Activated T-cell treated with anti-CD3 and anti-CD28 coated beads, Interleukin-2, amount 50 U/mL, for 24 hours (primary cell): ENCODE measurements at regions not wholly inside any gene's neighbourhood (a gene's known extent, or its start where the extent isn't known, plus 50 kb on each side); places are given as distances from the start of the nearest gene placed in this dataset.
"Not testable (repeated sequence)": the region's sequence is repeated elsewhere in the genome, so short reads cannot be mapped to it uniquely, and the experiment has no call there.

Experiments used
- DNase-seq: peaks from one replicate; pipeline ENCODE4 v3.0.0-alpha.2; 2020
- H3K27ac Mint-ChIP-seq: 2 replicates; pipeline ENCODE4 v1.8.0; 2020; ENCODE audit warnings: mild to moderate bottlenecking, mixed read lengths
- H3K27me3 Mint-ChIP-seq: 2 replicates; pipeline ENCODE4 v1.8.0; 2020; ENCODE audit warnings: mixed read lengths
- H3K36me3 Mint-ChIP-seq: 2 replicates; pipeline ENCODE4 v1.8.0; 2020; ENCODE audit warnings: low read depth, mixed read lengths
- H3K4me1 Mint-ChIP-seq: 2 replicates; pipeline ENCODE4 v1.8.0; 2020; ENCODE audit warnings: low read depth, mixed read lengths
- H3K4me3 Mint-ChIP-seq: 2 replicates; pipeline ENCODE4 v1.8.0; 2020; ENCODE audit warnings: mild to moderate bottlenecking, moderate library complexity, mixed read lengths
- H3K9me3 Mint-ChIP-seq: 2 replicates; pipeline ENCODE4 v1.8.0; 2020; ENCODE audit warnings: mixed read lengths

DNA sequence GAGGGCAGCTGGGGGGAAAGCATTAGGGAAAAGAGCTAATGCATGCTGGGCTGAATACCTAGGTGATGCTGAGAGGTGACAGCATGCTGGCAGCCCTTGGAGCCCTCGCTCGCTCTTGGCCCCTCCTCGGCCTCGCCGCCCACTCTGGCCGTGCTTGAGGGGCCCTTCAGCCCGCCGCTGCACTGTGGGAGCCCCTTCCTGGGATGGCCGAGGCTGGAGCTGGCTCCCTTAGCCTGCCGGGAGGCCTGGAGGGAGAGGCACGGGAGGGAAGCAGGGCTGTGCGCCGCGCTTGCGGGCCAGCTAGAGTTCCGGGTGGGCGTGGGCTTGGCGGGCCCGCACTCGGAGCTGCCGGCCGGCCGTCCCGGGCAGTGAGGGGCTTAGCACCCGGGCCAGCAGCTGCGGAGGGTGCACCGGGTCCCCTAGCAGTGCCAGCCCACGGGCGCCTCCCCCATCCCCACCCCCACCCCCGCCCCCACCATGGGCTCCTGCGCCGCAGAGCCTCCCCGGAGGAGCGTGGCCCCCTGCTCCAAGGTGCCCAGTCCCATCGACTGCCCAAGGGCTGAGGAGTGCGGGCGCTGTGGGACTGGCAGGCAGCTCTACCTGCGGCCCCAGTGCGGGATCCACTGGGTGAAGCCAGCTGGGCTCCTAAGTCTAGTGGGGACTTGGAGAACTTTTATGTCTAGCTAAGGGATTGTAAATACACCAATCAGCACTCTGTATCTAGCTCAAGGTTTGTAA lies 1664.7 kb downstream of the BRINP3 start:
- H3K9me3 Mint-ChIP-seq: peaks cover 28% of the 10 kb centered on the region
- H3K27ac Mint-ChIP-seq, H3K4me1 Mint-ChIP-seq, DNase-seq, H3K4me3 Mint-ChIP-seq, H3K27me3 Mint-ChIP-seq, H3K36me3 Mint-ChIP-seq: not testable (repeated sequence)

DNA sequence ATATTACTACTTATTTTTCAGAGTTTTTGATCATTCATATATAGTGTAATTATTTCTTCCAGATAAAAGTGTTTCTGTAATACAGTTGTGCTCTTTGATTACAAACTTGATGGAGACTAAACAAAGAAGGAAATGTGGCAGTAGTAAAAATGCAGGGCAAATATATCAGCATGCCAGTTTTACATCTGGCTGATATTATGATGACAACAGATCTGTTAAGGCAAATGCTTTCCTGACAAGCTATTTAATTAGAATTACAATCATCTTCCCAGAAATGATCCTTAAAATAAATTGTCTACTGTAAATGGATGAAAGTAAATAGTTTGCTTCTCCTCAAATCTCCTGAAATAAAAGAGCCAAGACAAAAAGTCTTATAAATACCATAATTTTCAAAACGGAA lies 1659.8 kb downstream of the BRINP3 start:
- no peaks in the 10 kb centered on the region for H3K4me1 Mint-ChIP-seq

DNA sequence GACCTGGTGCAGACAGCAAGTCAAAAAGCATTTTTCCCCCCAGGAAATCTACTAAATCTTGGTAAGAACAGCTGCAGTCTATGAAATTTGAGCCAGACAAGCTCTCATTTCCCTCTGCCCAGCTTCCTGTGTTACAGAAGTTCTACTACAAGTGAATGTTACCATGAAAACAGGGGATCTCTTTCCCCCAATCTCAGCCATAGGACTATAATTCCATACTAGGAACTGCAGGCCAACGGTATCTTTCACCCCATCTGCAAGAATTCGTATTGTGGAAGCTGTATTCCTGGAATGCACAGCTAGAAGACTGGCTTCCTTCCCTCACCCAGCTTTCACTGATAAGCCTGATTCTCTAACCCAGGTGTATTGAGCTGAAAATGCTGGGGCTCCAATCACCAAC lies 1655.4 kb downstream of the BRINP3 start:
- H3K4me1 Mint-ChIP-seq: no peaks in the 10 kb centered on the region

More for the DNA sequence above, 1659.8 kb downstream of the BRINP3 start:
- H3K4me3 Mint-ChIP-seq: no peak overlapping the region
- H3K27me3 Mint-ChIP-seq: no peaks in the 10 kb centered on the region
- no peak overlapping the region for H3K27ac Mint-ChIP-seq
- H3K9me3 Mint-ChIP-seq: peaks cover 14% of the 10 kb centered on the region
- DNase-seq: no peak
- no peaks in the 10 kb centered on the region for H3K36me3 Mint-ChIP-seq

DNA sequence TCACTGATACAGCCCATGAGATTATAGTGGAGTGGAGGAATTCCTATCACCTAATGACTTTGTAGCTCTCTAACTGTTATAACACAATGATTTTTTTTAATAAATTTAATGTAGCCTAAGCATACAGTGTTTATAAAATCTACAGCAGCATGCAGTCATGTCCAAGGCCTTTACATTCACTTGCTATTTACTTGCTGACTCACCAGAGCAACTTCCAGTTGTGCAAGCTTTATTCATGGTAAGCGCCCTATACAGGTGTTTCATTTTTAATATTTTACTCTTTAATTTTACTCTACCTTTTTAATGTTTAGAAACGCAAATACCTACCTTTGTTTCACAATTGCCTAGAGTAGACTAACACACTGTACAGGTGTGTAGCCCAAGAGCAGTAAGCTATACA lies 1652.2 kb downstream of the BRINP3 start:
- Mint-ChIP-seq H3K4me3 (no peak overlapping the region), H3K27ac (no peak overlapping the region), H3K4me1 (no peaks in the 10 kb centered on the region)

More for the DNA sequence above, 1655.4 kb downstream of the BRINP3 start:
- Mint-ChIP-seq H3K4me3 (no peak overlapping the region), H3K36me3 (no peaks in the 10 kb centered on the region), H3K27me3 (no peaks in the 10 kb centered on the region), H3K9me3 (peaks cover 6% of the 10 kb centered on the region), H3K27ac (no peak overlapping the region)
- DNase-seq: no peak

DNA sequence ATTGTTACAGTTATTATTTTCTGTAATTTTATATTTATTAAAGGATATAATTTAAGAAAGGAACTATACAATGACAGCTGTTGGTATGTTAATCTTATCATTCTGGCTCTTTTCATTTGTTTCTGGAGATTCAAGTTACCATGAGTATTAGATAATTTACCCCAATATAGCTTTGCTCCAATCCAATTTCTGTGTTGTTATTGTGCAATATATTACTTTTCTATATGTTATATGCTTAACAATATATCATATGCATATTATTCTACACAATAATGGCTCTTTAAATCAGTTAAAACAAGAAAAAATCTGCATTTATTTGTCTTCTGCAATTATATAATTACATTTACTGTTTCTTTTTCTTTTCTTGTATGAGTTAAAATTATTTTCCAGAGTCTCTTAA lies 1650.9 kb downstream of the BRINP3 start:
- DNase-seq: no peak
- peaks cover 11% of the 10 kb centered on the region for H3K9me3 Mint-ChIP-seq
- H3K4me1 Mint-ChIP-seq: no peaks in the 10 kb centered on the region
- no peaks in the 10 kb centered on the region for H3K36me3 Mint-ChIP-seq
- H3K4me3 Mint-ChIP-seq: no peak overlapping the region
- no peaks in the 10 kb centered on the region for H3K27me3 Mint-ChIP-seq
- H3K27ac Mint-ChIP-seq: no peak overlapping the region

More for the DNA sequence above, 1652.2 kb downstream of the BRINP3 start:
- peaks cover 11% of the 10 kb centered on the region for H3K9me3 Mint-ChIP-seq
- no peaks in the 10 kb centered on the region for H3K27me3 Mint-ChIP-seq
- no peaks in the 10 kb centered on the region for H3K36me3 Mint-ChIP-seq
- no peak for DNase-seq

DNA sequence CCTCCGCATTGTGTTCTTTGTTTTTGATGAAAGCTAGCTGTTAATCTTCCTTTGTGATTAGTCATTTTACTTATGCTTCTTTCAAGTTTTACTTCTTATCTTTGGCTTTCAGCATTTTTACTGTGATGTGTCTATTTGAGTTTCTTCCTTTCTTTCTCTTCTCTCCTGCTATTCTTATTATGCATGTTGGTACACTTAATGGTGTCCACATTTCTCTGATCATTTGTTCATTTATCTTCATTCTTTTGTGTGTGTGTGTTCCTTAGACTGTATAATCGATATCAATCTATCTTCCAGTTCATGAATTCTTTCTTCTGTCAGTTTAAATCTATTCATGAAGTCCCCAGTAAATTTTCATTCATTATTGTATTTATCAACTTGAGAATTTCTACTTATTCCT lies 1650.3 kb downstream of the BRINP3 start:
- Mint-ChIP-seq H3K27me3 (no peaks in the 10 kb centered on the region), H3K36me3 (no peaks in the 10 kb centered on the region), H3K4me3 (no peak overlapping the region), H3K9me3 (peaks cover 7% of the 10 kb centered on the region), H3K4me1 (no peaks in the 10 kb centered on the region), H3K27ac (no peak overlapping the region)
- DNase-seq: no peak

DNA sequence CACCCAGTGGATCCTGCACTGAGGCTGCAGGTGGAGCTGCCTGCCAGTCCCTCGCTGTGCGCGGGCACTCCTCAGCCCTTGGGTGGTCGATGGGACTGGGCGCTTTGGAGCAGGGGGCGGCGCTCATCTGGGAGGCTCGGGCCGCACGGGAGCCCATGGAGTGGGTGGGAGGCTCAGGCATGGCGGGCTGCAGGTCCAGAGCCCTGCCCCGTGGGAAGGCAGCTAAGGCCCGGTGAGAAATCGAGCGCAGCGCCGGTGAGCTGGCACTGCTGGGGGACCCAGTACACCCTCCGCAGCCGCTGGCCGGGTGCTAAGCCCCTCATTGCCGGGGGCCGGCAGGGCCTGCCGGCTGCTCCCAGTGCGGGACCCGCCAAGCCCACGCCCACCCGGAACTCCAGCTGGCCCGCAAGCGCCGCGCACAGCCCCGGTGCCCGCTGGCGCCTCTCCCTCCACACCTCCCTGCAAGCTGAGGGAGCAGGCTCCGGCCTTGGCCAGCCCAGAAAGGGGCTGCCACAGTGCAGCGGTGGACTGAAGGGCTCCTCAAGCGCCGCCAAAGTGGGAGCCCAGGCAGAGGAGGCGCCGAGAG lies 1636.5 kb downstream of the BRINP3 start:
- H3K9me3 Mint-ChIP-seq, H3K36me3 Mint-ChIP-seq, H3K27me3 Mint-ChIP-seq, H3K27ac Mint-ChIP-seq, H3K4me3 Mint-ChIP-seq, H3K4me1 Mint-ChIP-seq, DNase-seq: not testable (repeated sequence)

DNA sequence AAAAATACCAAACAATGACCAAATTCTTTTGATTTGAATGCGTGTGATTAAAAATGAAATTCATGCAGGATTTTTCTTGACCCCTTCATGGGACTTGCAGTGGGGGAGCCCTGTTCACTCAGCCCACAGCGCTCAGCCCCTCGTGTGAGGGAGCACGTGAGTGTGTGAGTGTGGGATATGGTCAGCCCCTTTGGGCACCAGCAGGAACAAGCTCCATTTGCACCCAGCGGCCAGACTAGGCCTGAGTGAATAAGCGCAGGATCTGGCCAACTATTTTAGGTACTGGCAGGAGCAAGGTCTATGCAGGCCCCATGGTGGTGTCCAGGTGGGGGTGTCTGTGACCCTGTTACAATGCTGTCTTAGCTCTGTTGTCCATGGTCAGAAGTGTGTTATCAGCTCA lies 1631.2 kb downstream of the BRINP3 start:
- DNase-seq: no peak
- H3K36me3 Mint-ChIP-seq: no peaks in the 10 kb centered on the region
- H3K4me1 Mint-ChIP-seq: no peaks in the 10 kb centered on the region
- H3K27me3 Mint-ChIP-seq: no peaks in the 10 kb centered on the region
- H3K4me3 Mint-ChIP-seq: no peak overlapping the region
- H3K9me3 Mint-ChIP-seq: peaks cover 7% of the 10 kb centered on the region
- H3K27ac Mint-ChIP-seq: no peak overlapping the region

DNA sequence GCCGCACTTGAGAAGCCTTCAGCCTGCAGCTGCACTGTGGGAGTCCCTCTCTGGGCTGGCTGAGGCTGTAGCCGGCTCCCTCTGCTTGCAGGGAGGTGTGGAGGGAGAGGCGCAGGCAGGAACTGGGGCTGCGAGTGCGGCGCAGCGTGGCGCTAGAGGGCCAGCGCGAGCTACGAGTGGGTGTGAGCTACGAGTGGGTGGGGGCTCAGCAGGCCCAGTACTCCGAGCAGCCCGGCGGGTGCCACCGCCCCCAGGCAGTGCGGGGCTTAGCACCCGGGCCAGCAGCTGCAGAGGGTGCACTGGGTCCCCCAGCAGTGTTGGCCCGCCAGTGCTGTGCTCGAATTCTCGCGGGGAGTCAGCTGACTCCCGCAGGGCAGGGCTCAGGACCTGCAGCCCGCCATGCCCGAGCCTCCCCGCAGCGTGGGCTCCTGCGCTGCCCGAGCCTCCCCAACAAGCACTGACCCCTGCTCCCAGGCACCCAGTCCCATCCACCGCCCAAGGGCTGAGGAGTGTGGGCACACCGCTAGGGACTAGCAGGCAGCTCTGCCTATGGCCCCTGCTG lies 1620.1 kb downstream of the BRINP3 start:
- no peaks in the 10 kb centered on the region for H3K36me3 Mint-ChIP-seq
- no peak overlapping the region for H3K4me3 Mint-ChIP-seq
- H3K27ac Mint-ChIP-seq: no peak overlapping the region
- DNase-seq: no peak
- H3K27me3 Mint-ChIP-seq: no peaks in the 10 kb centered on the region
- H3K9me3 Mint-ChIP-seq: peaks cover 14% of the 10 kb centered on the region
- H3K4me1 Mint-ChIP-seq: no peaks in the 10 kb centered on the region

DNA sequence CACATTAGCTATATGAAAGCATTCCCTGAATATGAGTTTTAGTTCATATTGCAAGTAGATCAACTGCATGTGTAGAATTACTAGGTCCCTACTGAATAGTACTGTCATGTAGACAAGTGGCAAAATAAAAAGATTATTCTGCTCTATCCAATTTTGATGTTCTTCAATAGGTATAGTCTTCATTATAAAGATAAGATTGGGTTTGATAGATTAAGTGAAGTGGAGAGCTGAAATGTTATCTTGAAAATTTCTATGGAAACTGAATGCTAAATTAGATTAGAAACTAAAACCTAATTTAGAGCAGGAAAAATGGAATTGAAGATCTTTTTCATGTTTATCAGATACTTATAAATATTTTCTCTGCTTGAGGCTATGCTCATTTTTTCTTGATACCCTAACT lies 1610.0 kb downstream of the BRINP3 start:
- peaks cover 12% of the 10 kb centered on the region for H3K9me3 Mint-ChIP-seq
- no peaks in the 10 kb centered on the region for H3K36me3 Mint-ChIP-seq
- no peak overlapping the region for H3K27ac Mint-ChIP-seq
- no peak overlapping the region for H3K4me3 Mint-ChIP-seq
- no peaks in the 10 kb centered on the region for H3K4me1 Mint-ChIP-seq
- no peaks in the 10 kb centered on the region for H3K27me3 Mint-ChIP-seq
- DNase-seq: no peak

DNA sequence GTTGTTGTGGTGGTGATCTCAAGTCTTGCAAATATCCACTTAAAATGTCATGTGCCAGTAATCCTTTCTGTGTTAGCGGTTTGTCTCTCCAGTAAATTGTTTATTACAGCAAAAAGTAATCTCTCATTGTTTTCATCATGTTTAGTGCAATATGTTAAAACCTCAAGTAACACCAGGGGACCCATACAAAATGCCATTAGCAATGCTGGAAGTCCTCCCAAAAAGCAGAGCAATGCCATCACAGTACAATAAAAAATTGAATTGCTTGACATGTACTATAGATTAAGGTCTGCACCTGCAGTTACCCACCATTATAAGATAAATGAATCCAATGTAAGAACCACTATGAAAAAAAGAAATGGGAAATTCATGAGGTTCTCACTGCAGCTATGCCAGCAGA lies 1606.5 kb downstream of the BRINP3 start:
- no peak for DNase-seq
- Mint-ChIP-seq H3K27ac (no peak overlapping the region), H3K9me3 (peaks cover 11% of the 10 kb centered on the region), H3K36me3 (no peaks in the 10 kb centered on the region), H3K4me1 (no peaks in the 10 kb centered on the region), H3K4me3 (no peak overlapping the region), H3K27me3 (no peaks in the 10 kb centered on the region)

DNA sequence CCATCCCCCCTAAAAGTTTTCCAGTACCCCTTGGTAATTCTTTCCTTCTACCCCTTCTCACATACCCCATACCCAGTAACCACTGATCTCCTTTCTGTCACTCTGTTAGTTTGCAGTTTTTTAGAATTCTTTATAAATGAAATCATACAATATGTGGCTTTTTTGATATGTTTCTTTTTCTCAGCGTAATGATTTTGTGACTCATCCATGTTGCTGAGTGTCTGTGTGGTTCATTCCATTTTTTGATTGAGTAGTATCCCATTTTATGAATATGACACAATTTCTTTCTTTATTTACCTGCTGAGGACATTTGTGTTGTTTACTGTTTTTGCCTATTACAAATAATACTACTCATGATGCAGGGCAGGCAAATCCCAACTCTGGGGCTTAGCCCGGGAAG lies 1605.3 kb downstream of the BRINP3 start:
- no peaks in the 10 kb centered on the region for H3K36me3 Mint-ChIP-seq
- DNase-seq: no peak
- no peak overlapping the region for H3K4me3 Mint-ChIP-seq
- H3K27ac Mint-ChIP-seq: no peak overlapping the region
- H3K4me1 Mint-ChIP-seq: no peaks in the 10 kb centered on the region
- H3K27me3 Mint-ChIP-seq: no peaks in the 10 kb centered on the region
- H3K9me3 Mint-ChIP-seq: peaks cover 8% of the 10 kb centered on the region

DNA sequence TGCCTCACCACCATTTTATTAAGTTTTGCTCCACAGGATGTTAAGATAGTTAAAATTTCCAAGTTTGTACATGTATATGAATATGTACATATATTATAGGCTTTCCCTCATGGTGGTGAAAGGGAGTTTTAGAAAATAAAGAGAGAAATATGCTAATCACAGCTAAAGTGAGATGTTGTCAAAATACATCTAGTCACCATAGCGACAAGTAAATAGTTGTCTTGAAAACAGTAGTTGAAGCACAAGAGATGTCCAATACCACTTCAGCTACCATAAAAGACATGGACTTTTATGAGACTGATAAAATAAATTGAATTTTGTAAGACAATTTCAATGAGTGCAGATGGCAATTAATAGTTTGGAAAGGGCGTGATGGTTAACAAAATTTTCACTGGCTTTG lies 1600.0 kb downstream of the BRINP3 start:
- H3K9me3 Mint-ChIP-seq: peaks cover 6% of the 10 kb centered on the region
- DNase-seq: no peak
- H3K4me1 Mint-ChIP-seq: no peaks in the 10 kb centered on the region
- H3K36me3 Mint-ChIP-seq: no peaks in the 10 kb centered on the region
- H3K27ac Mint-ChIP-seq: no peak overlapping the region
- H3K27me3 Mint-ChIP-seq: no peaks in the 10 kb centered on the region
- H3K4me3 Mint-ChIP-seq: no peak overlapping the region

DNA sequence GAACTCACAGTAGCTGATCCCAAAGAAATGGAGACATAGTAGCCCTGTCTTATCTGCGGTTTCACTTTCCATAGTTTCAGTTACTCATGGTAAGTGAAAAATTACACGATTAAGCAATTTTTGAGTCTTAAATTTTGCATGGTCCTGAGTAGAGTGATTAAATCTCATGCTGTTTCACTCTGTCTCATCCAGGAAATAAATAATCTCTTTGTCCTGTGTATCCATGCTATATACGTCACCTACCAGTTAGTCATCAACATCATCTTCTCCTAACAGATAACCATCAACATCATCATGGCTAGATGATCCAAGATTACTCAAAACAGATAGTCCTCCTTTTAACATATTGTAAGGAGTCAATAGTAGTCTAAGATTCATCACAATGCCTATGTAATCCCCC lies 1589.3 kb downstream of the BRINP3 start:
- Mint-ChIP-seq H3K36me3 (no peaks in the 10 kb centered on the region), H3K9me3 (peaks cover 8% of the 10 kb centered on the region), H3K4me3 (no peak overlapping the region), H3K27ac (no peak overlapping the region), H3K27me3 (no peaks in the 10 kb centered on the region), H3K4me1 (no peaks in the 10 kb centered on the region)
- no peak for DNase-seq

DNA sequence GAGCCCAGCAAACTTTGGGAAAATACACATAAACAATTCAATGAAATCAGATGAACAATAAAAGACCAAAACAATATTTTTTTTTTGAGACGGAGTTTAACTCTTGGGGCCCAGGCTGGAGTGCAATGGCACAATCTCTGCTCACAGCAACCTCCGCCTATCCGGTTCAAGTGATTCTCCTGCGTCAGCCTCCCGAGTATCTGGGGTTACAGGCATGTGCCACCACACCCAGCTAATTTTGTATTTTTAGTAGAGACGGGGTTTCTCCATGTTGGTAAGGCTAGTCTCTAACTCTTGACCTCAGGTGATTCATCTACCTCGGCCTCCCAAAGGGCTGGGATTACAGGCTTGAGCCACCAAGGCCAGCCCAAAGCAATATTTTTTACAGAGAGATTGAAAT lies 1588.5 kb downstream of the BRINP3 start:
- H3K4me1 Mint-ChIP-seq: no peaks in the 10 kb centered on the region
- no peak overlapping the region for H3K27ac Mint-ChIP-seq
- no peaks in the 10 kb centered on the region for H3K27me3 Mint-ChIP-seq
- H3K9me3 Mint-ChIP-seq: peaks cover 8% of the 10 kb centered on the region
- H3K36me3 Mint-ChIP-seq: no peaks in the 10 kb centered on the region
- DNase-seq: no peak
- no peak overlapping the region for H3K4me3 Mint-ChIP-seq
